ENCODE measurements at regions not wholly inside any gene's neighbourhood (a gene's known extent, or its start where the extent isn't known, plus 50 kb on each side); places are given as distances from the start of the nearest gene placed in this dataset.

GRCh38 chr10:10956681-10957542 is 60.8 kb upstream of the CELF2 start:
- no peak for DNase-seq (ENCODE audit: low spot score)
- no peak for ATAC-seq

GRCh38 chr10:10958041-10958440 is 59.6 kb upstream of the CELF2 start:
- ATAC-seq (no peak), DNase-seq (ENCODE audit: low spot score) (no peak)

GRCh38 chr10:10959666-10960065 is 58.0 kb upstream of the CELF2 start:
- ATAC-seq: no peak
- no peak for DNase-seq (ENCODE audit: low spot score)

- DNase-seq (ENCODE audit: low spot score) (no peak), ATAC-seq (no peak)
Measured at GRCh38 chr10:10960534-10960933, 57.1 kb upstream of the CELF2 start.

- DNase-seq (ENCODE audit: low spot score) (no peak), ATAC-seq (no peak)
Measured at GRCh38 chr10:10961072-10961471, 56.6 kb upstream of the CELF2 start.

- ATAC-seq (peak; percentile 57), DNase-seq (ENCODE audit: low spot score) (no peak)
Measured at GRCh38 chr10:10967029-10967428, 50.6 kb upstream of the CELF2 start.

- no peak for ATAC-seq
- DNase-seq (ENCODE audit: low spot score): no peak
Measured at GRCh38 chr10:10967581-10968256, 50.0 kb upstream of the CELF2 start.

Data from left lobe of liver (tissue), 2 donors.